Gastrocnemius medialis (tissue), 4 donors: ENCODE measurements at regions not wholly inside any gene's neighbourhood (a gene's known extent, or its start where the extent isn't known, plus 50 kb on each side); places are given as distances from the start of the nearest gene placed in this dataset.

Source experiments
- CTCF ChIP-seq, 5 experiments: fragments of 450-650 bp in 3 of 5; fragments of 200-600 bp in 2 of 5; sonication (generic) in 2 of 5; IDR thresholded peaks in 4 of 5; conservative IDR thresholded peaks in 1 of 5; 1 replicate in 4 of 5; 2 replicates in 1 of 5; pipeline ENCODE4 v1.5.1; 2016 to 2019; ENCODE audit warnings: antibody characterized with exemption in 5 of 5, mild to moderate bottlenecking in 3 of 5, moderate library complexity in 3 of 5
- POLR2A ChIP-seq, 2 donors: fragments of 450-650 bp; IDR thresholded peaks; one replicate each; pipeline ENCODE4 v1.6.1; 2017; ENCODE audit warnings: antibody characterized with exemption in 2 of 2, mild to moderate bottlenecking in 2 of 2, moderate library complexity in 2 of 2

DNA sequence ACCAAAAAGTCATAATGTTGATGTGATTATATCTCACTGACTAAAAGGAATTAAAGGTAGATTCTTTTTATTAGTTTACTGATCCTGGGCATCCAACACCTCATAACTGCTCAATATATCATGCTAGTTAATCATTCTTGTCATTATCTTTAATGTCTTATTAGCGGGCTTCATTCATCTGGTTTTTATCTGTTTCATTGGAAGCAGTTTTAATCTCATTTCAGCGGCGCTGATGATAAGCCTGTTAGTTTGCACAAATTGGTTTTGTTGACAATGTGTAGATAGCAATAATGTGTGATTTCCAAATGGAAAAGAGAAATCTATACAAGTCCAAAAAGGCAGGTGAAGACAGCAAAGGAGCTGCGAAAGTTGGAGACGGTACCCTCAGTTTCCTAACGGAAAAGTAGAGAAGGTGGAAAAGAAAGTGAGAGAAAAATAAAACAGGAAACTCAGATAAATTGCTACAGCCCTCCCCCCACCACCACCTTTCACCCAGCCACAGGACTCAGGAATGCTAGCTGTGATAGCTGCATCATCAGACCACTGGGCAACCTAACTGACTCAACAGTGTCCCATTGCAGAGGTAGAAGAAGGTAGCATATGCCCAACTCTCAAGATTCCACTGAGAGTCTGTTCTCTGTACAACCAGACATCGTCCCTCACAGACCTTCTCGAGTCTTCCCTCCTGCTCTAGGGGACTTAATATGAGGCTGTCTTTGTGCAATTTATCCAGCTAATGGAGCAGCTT lies 241.7 kb upstream of the CAMK1G start:
- TF ChIP-seq POLR2A (IDR thresholded peaks at IDR 0.05) (no peak), CTCF (IDR thresholded peaks at IDR 0.05 in 4 of 5, conservative IDR thresholded peaks at IDR 0.05 in 1 of 5) (no peak)
